ENCODE measurements at regions not wholly inside any gene's neighbourhood (a gene's known extent, or its start where the extent isn't known, plus 50 kb on each side); places are given as distances from the start of the nearest gene placed in this dataset.
"Not testable (repeated sequence)": the region's sequence is repeated elsewhere in the genome, so short reads cannot be mapped to it uniquely, and the experiment has no call there.

DNA sequence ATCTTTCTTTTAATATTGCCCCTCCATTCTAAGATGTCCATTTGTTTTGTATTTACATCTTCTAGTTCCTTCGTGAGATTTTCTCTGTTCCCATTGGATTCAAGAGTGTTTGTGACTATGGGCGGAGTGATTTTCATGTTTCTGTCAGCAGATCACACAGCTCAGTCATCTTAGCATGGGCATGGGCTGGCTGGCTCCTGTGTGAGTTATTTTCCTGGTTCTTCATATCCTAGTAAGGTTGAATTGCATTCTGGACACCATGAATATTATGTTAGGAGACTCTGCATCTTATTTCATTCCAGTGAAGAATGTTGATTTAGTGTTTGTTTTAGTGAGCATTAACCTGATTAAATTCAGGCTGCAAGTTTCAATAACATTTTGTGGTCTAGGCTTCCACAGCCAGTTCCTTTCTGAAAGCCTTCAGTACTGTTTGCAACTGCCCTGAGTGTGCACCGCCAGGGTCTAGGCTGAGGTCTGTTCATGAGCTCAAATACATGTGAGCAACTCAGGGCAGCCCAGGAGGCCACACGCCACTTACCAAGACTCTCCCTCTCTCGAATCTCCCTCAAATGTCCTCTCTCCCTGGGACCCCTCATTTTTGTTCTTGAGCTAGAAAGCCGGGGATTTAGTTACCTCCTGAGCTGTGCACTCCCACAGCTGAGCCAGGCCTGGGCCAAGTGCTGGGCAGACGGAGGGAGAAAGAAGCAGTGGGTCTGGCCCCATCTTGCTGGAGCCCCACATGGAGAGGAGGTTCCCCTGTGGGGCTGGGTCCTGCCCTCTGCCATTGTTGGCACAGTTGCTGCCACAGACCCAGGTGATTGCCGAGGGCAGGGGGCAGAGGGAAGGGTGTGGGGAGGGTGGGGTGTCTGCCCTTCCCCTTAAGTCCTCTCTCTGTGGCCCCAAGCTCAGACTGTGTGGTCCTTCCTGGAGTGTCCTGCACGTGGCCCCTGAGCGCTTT lies 145.9 kb downstream of the RTP5 start:
- H4K12ac ChIP-seq (ENCODE audit: low read depth, low read length), result no peak overlapping the region
- H3K4me2 ChIP-seq (ENCODE audit: low read length), result no peak overlapping the region
- no peak overlapping the region for H3K14ac ChIP-seq (ENCODE audit: low read length)
- no peak overlapping the region for H3K9ac ChIP-seq (ENCODE audit: low read length)
- WGBS (ENCODE audit: extremely low coverage, insufficient coverage, insufficient read length), result no CpG with 5 or more reads among the region's 10 CpGs
- no peak overlapping the region for H2AK5ac ChIP-seq (ENCODE audit: low read length)
- H3K27ac ChIP-seq (ENCODE audit: low read depth, low read length), result no peak overlapping the region
- no peak overlapping the region for H3K4ac ChIP-seq (ENCODE audit: low read depth, low read length)
- no peak overlapping the region for H3K4me3 ChIP-seq (ENCODE audit: low read depth, low read length)
- H3K4me1 ChIP-seq (ENCODE audit: control insufficient read depth in 1 of 2, insufficient read depth in 2 of 2, low read length in 2 of 2), result no peaks in the 10 kb centered on the region
- DNase-seq, result no peak
- H3K23ac ChIP-seq (ENCODE audit: low read length), result no peak overlapping the region
- no peaks in the 10 kb centered on the region for H3K27me3 ChIP-seq (ENCODE audit: insufficient read depth, low read length)
- no peak overlapping the region for H4K8ac ChIP-seq (ENCODE audit: low read depth, low read length)
- no peak overlapping the region for H3K18ac ChIP-seq (ENCODE audit: low read length)
- peaks cover 10% of the 10 kb centered on the region for H3K9me3 ChIP-seq (ENCODE audit: insufficient read depth, low read depth, low read length)
- H3K36me3 ChIP-seq (ENCODE audit: control insufficient read depth in 1 of 2, insufficient read depth in 2 of 2, low read length in 2 of 2), result no peaks in the 10 kb centered on the region
- H3K79me1 ChIP-seq (ENCODE audit: low read length), result no peaks in the 10 kb centered on the region
- H2AFZ ChIP-seq (ENCODE audit: insufficient read depth, low read length, poor library complexity), result no peak overlapping the region
- H2BK12ac ChIP-seq (ENCODE audit: low read length), result no peak overlapping the region
- H2BK5ac ChIP-seq (ENCODE audit: low read depth, low read length, poor library complexity), result no peak overlapping the region
- no peak overlapping the region for H4K91ac ChIP-seq (ENCODE audit: low read depth, low read length)
- H3K79me2 ChIP-seq (ENCODE audit: control insufficient read depth, insufficient read depth, low read length, poor library complexity), result no peaks in the 10 kb centered on the region
- no peak overlapping the region for H2BK120ac ChIP-seq (ENCODE audit: insufficient read depth, low read length, poor library complexity)

DNA sequence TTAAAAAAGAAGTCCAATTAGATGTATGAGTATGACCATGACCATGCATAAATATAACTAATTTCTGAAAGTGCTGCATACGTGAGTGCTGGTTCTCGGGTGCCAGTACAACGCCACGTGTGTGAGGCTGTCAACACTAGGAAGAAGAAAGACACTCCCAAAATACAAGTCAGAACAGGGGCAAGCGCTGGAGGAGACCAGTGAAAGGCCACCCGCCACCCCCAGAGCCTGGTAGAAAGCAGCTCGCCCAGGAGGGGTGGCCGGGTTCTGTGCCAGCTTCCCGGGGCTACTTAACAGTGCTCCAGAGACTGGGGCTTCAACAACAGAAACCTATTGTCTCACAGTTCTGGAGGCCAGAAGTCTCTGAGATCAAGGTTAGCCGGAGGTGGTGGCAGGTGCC lies 147.6 kb downstream of the RTP5 start:
- H2BK5ac ChIP-seq (ENCODE audit: low read depth, low read length, poor library complexity), result no peak overlapping the region
- H3K4ac ChIP-seq (ENCODE audit: low read depth, low read length), result no peak overlapping the region
- H3K9me3 ChIP-seq (ENCODE audit: insufficient read depth, low read depth, low read length), result peaks cover 10% of the 10 kb centered on the region
- no peak overlapping the region for H3K14ac ChIP-seq (ENCODE audit: low read length)
- no peak overlapping the region for H4K8ac ChIP-seq (ENCODE audit: low read depth, low read length)
- H3K4me3 ChIP-seq (ENCODE audit: low read depth, low read length), result no peak overlapping the region
- H2BK120ac ChIP-seq (ENCODE audit: insufficient read depth, low read length, poor library complexity), result no peak overlapping the region
- H3K9ac ChIP-seq (ENCODE audit: low read length), result no peak overlapping the region
- no CpG with 5 or more reads among the region's 10 CpGs for WGBS (ENCODE audit: extremely low coverage, insufficient coverage, insufficient read length)
- H2AFZ ChIP-seq (ENCODE audit: insufficient read depth, low read length, poor library complexity), result no peak overlapping the region
- no peak overlapping the region for H2BK12ac ChIP-seq (ENCODE audit: low read length)
- no peaks in the 10 kb centered on the region for H3K36me3 ChIP-seq (ENCODE audit: control insufficient read depth in 1 of 2, insufficient read depth in 2 of 2, low read length in 2 of 2)
- H4K91ac ChIP-seq (ENCODE audit: low read depth, low read length), result no peak overlapping the region
- H3K18ac ChIP-seq (ENCODE audit: low read length), result no peak overlapping the region
- no peaks in the 10 kb centered on the region for H3K79me1 ChIP-seq (ENCODE audit: low read length)
- H4K12ac ChIP-seq (ENCODE audit: low read depth, low read length), result no peak overlapping the region
- no peak overlapping the region for H3K4me2 ChIP-seq (ENCODE audit: low read length)
- DNase-seq, result no peak
- H3K27me3 ChIP-seq (ENCODE audit: insufficient read depth, low read length), result no peaks in the 10 kb centered on the region
- H3K27ac ChIP-seq (ENCODE audit: low read depth, low read length), result no peak overlapping the region
- no peak overlapping the region for H3K23ac ChIP-seq (ENCODE audit: low read length)
- H2AK5ac ChIP-seq (ENCODE audit: low read length), result no peak overlapping the region
- H3K4me1 ChIP-seq (ENCODE audit: control insufficient read depth in 1 of 2, insufficient read depth in 2 of 2, low read length in 2 of 2), result no peaks in the 10 kb centered on the region
- H3K79me2 ChIP-seq (ENCODE audit: control insufficient read depth, insufficient read depth, low read length, poor library complexity), result no peaks in the 10 kb centered on the region

DNA sequence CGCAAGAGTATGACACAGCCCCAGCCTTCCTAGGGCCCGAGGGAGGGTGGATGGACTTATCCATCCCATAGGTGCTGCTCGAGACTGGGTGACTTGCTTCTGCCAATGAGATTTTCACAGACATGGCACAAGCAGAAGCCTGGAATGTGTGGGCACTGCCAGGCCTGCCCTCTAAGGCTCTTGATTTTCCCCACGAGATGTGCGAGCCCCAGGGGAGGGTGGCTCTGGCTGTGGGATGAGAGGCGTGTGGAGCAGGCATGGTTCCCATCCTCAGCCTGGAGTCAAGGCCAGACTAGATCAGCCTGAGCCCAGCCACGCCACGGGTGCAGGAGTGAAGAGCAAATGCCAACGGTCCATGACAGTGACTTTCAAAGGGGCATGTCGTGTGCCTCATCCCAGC lies 148.9 kb downstream of the RTP5 start:
- H4K12ac ChIP-seq (ENCODE audit: low read depth, low read length); H3K79me2 ChIP-seq (ENCODE audit: control insufficient read depth, insufficient read depth, low read length, poor library complexity); H3K9ac ChIP-seq (ENCODE audit: low read length); H3K18ac ChIP-seq (ENCODE audit: low read length); H3K4me1 ChIP-seq (ENCODE audit: control insufficient read depth in 1 of 2, insufficient read depth in 2 of 2, low read length in 2 of 2); H3K27me3 ChIP-seq (ENCODE audit: insufficient read depth, low read length); H2BK12ac ChIP-seq (ENCODE audit: low read length); H3K4me2 ChIP-seq (ENCODE audit: low read length); H3K4me3 ChIP-seq (ENCODE audit: low read depth, low read length); H3K27ac ChIP-seq (ENCODE audit: low read depth, low read length); H4K8ac ChIP-seq (ENCODE audit: low read depth, low read length); H2BK5ac ChIP-seq (ENCODE audit: low read depth, low read length, poor library complexity); H3K79me1 ChIP-seq (ENCODE audit: low read length); H3K14ac ChIP-seq (ENCODE audit: low read length); H2AFZ ChIP-seq (ENCODE audit: insufficient read depth, low read length, poor library complexity); H4K91ac ChIP-seq (ENCODE audit: low read depth, low read length); H2AK5ac ChIP-seq (ENCODE audit: low read length); DNase-seq; H3K23ac ChIP-seq (ENCODE audit: low read length); H3K4ac ChIP-seq (ENCODE audit: low read depth, low read length); H2BK120ac ChIP-seq (ENCODE audit: insufficient read depth, low read length, poor library complexity); H3K36me3 ChIP-seq (ENCODE audit: control insufficient read depth in 1 of 2, insufficient read depth in 2 of 2, low read length in 2 of 2): not testable (repeated sequence)
- H3K9me3 ChIP-seq (ENCODE audit: insufficient read depth, low read depth, low read length), result peaks cover 17% of the 10 kb centered on the region
- WGBS (ENCODE audit: extremely low coverage, insufficient coverage, insufficient read length), result no CpG with 5 or more reads among the region's 10 CpGs

DNA sequence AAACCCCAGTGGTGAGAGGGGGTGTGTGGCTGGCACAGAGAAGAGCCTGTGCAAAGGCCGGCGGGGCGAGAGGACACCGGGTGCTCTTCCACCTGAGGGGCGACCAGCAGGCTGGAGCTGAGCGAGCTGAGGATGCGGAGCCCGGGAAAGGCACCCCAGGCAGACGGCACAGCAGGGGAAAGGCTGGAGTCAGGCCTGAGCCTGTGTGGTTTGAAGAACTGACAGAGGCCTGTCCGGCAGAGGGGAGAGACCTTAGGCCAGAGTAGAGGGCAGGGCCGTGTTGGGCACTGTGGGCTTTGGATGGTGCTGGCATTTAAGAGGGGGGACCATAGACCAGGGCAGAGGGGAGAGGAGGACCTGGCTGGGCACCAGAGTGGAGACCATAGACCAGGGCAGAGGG lies 149.8 kb downstream of the RTP5 start:
- H3K79me1 ChIP-seq (ENCODE audit: low read length), result no peaks in the 10 kb centered on the region
- no peak overlapping the region for H2AK5ac ChIP-seq (ENCODE audit: low read length)
- H3K36me3 ChIP-seq (ENCODE audit: control insufficient read depth in 1 of 2, insufficient read depth in 2 of 2, low read length in 2 of 2), result no peaks in the 10 kb centered on the region
- H4K91ac ChIP-seq (ENCODE audit: low read depth, low read length), result no peak overlapping the region
- no peak for DNase-seq
- H2BK5ac ChIP-seq (ENCODE audit: low read depth, low read length, poor library complexity), result no peak overlapping the region
- H3K9me3 ChIP-seq (ENCODE audit: insufficient read depth, low read depth, low read length), result peaks cover 18% of the 10 kb centered on the region
- H2BK12ac ChIP-seq (ENCODE audit: low read length), result no peak overlapping the region
- H3K4me2 ChIP-seq (ENCODE audit: low read length), result no peak overlapping the region
- H3K4ac ChIP-seq (ENCODE audit: low read depth, low read length), result no peak overlapping the region
- H3K27ac ChIP-seq (ENCODE audit: low read depth, low read length), result no peak overlapping the region
- H3K14ac ChIP-seq (ENCODE audit: low read length), result no peak overlapping the region
- no peaks in the 10 kb centered on the region for H3K27me3 ChIP-seq (ENCODE audit: insufficient read depth, low read length)
- no CpG with 5 or more reads among the region's 11 CpGs for WGBS (ENCODE audit: extremely low coverage, insufficient coverage, insufficient read length)
- no peak overlapping the region for H3K4me3 ChIP-seq (ENCODE audit: low read depth, low read length)
- H2BK120ac ChIP-seq (ENCODE audit: insufficient read depth, low read length, poor library complexity), result no peak overlapping the region
- no peak overlapping the region for H3K18ac ChIP-seq (ENCODE audit: low read length)
- H4K8ac ChIP-seq (ENCODE audit: low read depth, low read length), result no peak overlapping the region
- H3K79me2 ChIP-seq (ENCODE audit: control insufficient read depth, insufficient read depth, low read length, poor library complexity), result no peaks in the 10 kb centered on the region
- H4K12ac ChIP-seq (ENCODE audit: low read depth, low read length), result no peak overlapping the region
- H3K23ac ChIP-seq (ENCODE audit: low read length), result no peak overlapping the region
- H3K4me1 ChIP-seq (ENCODE audit: control insufficient read depth in 1 of 2, insufficient read depth in 2 of 2, low read length in 2 of 2), result no peaks in the 10 kb centered on the region
- H3K9ac ChIP-seq (ENCODE audit: low read length), result no peak overlapping the region
- no peak overlapping the region for H2AFZ ChIP-seq (ENCODE audit: insufficient read depth, low read length, poor library complexity)

All from trophoblast cell (in vitro differentiated cells and primary cell).